ENCODE measurements at regions not wholly inside any gene's neighbourhood (a gene's known extent, or its start where the extent isn't known, plus 50 kb on each side); places are given as distances from the start of the nearest gene placed in this dataset.

DNA sequence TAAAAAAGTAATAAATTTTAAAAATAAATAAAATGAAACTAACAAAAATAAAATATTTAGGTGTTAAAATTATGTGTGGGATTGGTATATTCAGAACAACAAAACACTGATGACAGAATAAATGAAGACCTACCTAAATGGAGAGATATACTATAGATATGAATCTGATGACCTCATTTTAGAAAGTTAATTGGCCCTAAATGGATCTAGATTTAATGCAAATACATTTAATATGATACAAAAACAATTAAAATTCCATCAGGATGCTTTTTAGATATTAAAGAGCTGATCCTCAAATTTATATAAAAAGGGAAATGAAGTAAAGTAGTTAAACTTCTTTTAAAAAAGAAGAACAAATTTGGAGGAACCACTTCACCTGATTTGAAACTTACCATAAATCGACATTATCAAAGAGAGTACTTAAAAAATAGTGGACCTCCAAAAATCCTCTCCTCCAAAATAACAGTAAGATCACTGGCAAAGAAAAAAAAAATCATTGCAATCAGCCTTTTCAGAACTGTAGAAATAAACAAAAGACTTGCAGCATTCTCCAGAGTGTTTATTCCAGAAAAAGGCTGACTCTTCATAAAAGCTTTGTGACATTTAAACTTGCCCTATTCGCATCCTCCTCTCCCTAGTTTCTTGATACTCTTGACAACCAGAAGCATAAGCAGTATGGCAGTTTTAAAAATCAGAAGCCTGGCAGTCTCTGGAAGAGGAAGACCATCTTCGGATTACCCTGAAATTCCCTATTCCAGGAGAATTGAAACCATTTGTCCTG, 125.9 kb upstream of the AKR1E2 start:
- no peak for ATAC-seq (ENCODE audit: poor library complexity)
- intact Hi-C loops (cut with DNase I) = no loop called here
- no peak for DNase-seq

DNA sequence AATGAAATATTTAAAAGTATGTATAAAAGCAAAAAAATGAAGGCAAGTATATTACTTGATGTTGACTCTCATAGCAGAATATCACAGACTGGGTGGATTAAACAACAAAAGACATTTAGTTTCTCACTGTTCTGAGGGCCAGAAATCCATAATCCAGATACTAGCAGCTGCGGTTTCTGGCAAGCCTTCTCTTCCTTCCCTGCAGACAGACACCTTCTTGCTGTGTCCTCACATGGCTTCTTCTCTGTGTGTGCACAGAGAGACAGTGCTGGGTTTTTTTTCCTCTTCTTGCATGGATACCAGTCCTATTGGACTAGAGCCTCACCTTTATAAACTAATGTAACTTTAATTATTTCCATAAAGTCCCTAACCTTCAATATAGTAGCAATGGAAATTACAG, 127.9 kb upstream of the AKR1E2 start:
- intact Hi-C loops (cut with DNase I) = no loop called here
- ATAC-seq (ENCODE audit: poor library complexity) (peak; percentile 84), DNase-seq (no peak)

DNA sequence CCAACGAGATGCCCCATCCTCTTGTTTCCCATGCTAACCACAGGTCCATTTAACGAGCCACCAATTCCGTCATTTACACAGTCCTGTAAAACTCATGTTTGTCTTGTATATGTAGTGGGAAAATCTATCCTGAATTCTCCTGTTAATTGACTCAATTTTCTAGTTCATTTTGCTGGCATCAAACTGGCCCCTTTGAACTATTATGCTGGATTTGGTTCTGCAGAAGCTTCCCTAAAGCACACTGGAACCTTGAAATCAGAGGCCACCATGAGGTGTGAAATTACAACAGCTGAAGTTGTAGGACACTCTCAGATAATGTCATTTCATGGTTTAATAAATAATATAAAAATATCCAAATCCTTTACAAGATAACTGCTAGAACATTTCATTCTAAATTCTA, 129.8 kb upstream of the AKR1E2 start:
- intact Hi-C loops (cut with DNase I) = no loop called here
- ATAC-seq (ENCODE audit: poor library complexity) = no peak
- DNase-seq = no peak

DNA sequence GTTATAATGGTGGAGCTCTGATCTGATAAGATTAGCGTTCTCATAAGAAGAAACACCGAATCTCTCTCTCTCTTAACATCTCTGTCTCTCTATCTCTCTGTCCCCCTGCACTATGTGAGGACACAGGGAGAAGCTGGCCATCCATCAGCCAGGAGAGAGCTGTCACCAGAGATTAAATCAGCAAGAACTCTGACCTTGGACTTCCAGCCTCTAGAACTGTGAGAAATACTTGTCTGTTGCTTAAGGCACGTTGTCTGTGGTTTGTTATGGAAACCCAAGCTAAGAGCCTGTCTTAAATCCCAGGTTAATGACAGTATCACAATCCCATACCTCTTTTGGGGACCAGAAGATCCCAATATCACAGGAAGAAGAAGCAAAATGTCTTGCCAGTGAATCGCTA, 132.0 kb upstream of the AKR1E2 start:
- ATAC-seq (ENCODE audit: poor library complexity) (no peak), DNase-seq (no peak)
- intact Hi-C loops (cut with DNase I) = no loop called here

DNA sequence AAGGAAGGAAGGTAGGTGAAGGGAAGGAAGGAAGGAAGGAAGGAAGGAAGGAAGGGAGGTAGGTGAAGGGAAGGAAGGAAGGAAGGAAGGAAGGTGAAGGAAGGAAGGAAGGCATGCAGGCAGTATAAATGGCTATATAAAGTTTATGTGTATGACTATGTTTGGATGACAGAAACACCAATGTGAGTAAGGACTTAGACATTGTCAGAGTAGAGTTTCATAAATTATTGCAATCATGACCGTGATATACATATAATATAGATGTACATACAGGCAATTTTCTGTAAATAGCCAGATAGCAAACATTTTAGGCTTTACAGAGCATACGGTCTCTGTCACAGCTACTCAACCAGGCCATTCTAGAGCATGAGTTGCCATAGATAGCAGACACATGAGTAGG, 133.8 kb upstream of the AKR1E2 start:
- ATAC-seq (ENCODE audit: poor library complexity) = no peak
- no peak for DNase-seq
- intact Hi-C loops (cut with DNase I) = no loop called here

DNA sequence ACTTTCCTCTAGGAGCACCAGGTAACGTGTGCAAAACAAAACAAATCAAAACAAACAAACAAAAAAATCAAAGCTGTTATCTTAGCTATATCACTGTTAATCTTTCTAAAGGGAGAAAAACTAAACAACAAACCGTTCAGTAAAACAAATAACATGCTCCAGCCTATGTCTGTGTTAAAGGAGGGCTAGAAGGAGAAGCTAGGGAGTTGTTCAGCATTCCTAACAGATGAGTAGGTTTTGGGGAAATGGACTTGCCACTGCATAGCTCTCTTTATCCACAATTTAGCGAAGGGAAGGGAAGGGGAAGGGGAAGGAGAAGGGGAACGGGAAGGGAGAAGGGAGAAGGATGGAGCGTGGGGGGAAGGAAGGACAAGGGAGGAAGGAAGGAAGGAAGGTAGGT, 134.2 kb upstream of the AKR1E2 start:
- DNase-seq (no peak), ATAC-seq (ENCODE audit: poor library complexity) (no peak)
- intact Hi-C loops (cut with DNase I) = no loop called here

DNA sequence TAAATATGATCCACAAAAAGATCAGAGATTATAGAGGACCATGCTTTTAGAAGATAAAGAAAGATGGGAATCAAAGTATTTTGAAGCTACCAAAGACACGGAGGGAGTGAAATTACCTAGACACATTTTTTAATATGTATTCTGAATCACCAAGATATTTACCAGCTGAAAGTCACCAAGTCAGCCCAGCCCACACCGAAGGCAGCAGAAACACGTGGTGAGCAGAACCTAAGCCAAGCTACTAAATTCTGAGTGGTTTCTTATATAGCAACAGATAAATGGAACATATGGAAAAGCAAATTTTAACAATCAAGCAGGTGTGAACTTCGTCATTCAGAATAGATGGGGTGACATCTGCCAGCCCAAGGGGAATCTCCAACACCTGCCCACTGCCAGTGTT, 134.7 kb upstream of the AKR1E2 start:
- no peak for ATAC-seq (ENCODE audit: poor library complexity)
- DNase-seq = no peak
- intact Hi-C loops (cut with DNase I) = no loop called here

DNA sequence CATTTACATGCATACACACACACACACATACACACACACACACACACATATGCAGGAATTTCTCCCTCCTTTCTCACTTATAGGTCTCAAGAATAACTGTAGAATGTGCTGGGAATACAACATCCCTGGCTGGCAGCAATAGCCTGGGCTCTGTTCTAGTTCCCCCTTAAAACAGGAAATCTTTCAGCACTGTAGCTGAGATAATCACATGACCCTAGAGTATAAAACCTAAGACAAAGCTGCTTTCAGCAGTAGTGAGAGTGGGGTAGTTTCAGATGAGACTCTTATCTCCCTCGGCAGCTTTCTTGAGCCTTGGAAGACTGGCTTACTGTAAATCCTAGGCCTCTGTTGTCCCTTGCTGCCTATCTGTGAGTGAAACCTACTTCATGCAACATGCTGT, 137.4 kb upstream of the AKR1E2 start:
- ATAC-seq (ENCODE audit: poor library complexity) = peak; percentile 34
- intact Hi-C loops (cut with DNase I) = no loop called here
- DNase-seq = no peak

DNA sequence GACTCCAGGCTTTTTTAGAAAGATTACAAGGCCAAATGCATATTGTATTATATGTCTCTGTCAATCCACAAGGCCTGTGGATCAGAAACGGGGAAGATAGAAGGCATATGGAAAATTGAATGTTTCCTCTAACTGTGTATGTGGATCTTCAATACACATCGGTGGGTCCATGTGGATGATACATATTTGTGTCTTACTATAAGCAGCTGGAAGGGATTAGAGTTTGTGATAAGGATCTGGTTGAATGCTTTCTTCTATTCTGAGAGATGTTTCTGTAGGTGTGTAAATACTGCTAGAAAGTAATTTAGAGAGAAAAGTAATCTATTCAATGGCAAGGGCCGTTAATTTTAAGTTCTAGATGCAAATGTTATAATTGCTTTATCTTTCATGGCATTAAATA, 137.8 kb upstream of the AKR1E2 start:
- DNase-seq (no peak), ATAC-seq (ENCODE audit: poor library complexity) (no peak)
- intact Hi-C loops (cut with DNase I) = no loop called here

DNA sequence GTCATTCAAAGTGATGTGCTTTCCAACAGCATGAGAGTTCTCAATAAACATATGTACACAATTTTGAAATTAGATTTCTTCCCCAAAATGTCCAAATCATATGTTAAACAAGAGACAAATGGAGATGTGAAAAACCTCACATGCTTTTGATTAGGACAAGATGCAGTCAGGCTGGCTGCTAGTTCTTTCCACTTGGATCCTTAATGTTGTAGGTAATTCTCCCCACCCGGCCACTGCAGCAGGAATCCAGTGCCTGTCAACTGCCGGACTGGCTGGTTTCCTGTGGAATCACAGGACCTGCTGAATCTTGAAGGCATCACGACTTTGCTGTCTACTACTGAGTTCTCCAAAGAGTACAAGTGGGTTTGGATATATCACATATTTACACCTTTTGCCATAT, 138.6 kb upstream of the AKR1E2 start:
- DNase-seq = no peak
- ATAC-seq (ENCODE audit: poor library complexity) = no peak
- intact Hi-C loops (cut with DNase I) = no loop called here

DNA sequence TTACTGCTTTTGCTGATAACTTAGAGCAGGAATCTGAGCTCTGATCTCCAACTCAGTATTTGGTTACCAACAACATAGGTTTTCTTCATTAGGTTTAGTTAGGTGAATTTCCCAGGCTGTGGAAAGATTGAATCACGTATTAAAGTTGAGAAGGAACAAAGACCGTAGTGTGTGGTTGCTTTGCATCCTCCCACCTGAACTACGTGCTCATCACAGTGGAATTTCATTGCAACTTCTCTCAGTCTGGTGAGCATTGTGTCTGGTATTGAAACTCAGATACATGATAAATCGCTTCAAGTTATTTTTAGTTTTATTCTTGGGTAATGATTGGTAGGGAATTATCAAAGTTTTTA, 139.4 kb upstream of the AKR1E2 start:
- no peak for ATAC-seq (ENCODE audit: poor library complexity)
- no peak for DNase-seq

DNA sequence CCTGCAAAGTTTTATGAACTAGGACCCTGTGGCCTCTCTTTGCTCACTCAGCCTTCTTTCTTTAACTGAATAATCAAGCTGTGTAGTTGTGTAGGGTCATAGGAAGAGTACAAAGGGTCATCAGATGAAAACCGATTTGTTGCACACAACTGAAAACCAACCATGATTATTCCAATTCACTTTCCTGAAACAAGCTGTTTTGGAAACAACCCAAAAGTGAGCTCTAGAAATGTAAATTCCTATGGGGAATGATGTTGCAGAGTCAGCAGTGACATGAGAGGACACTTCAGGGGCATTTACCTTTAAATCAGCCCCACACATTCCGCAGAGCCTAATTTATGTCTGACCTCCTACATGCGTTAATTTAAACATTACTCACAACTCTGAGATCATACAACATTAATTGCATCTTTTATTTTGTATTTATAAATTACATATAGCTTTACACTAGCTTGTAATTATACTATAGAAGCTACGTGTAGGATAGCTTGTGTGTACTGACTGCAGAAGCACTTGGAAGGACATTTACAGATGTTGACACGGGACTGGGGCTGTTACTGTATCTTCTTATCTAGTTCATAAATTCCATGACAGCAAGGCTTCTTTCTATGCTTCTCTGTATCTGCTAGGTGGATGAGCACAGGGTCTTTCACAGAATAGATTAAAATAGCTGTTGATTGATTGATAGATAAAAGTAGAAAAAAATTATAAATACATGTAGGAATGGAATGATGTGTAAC, 139.9 kb upstream of the AKR1E2 start:
- DNase-seq = no peak
- intact Hi-C loops (cut with DNase I) = no loop called here
- ATAC-seq (ENCODE audit: poor library complexity) = no peak

More for the DNA sequence above, 139.4 kb upstream of the AKR1E2 start:
- intact Hi-C loops (cut with DNase I) = no loop called here

DNA sequence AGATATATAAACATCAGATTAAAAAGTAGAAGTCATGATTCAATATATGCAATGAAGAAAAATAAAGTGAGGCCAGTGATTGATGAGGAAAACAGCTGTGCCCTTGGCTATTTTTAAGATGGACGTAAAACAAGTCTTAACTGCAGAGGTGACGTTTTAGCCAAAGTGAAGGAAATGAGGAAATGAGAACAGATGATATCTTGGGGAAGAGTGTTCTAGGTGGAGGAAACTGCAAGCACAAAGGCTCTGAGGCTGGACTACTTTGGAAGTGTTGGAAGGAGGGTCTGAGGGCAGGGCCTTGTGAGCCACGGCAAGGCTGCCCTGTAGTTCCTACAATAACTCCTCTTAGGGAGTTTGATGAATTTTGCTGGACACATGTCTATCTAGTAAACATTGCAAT, 140.5 kb upstream of the AKR1E2 start:
- ATAC-seq (ENCODE audit: poor library complexity) = no peak

DNA sequence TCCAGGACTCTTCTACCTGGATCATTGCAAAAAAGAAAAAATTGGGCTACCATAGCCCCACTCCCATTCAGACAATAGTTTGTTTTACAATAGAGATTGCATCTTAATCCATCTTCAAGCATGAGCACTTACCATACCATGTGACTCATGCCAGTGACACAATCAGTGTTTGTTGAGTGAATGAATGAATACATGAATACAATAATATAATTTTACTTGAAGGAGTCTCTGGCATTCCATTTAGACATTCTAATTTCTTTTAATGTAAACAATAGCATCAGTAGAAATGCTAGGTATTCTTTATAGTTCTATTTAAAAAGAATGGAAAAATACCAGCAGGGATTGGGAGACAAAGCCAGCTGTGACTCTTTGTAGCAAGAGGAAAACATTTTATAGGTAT, 141.6 kb upstream of the AKR1E2 start:
- intact Hi-C loops (cut with DNase I) = no loop called here
- DNase-seq (no peak), ATAC-seq (ENCODE audit: poor library complexity) (no peak)

More for the DNA sequence above, 140.5 kb upstream of the AKR1E2 start:
- no peak for DNase-seq
- intact Hi-C loops (cut with DNase I) = no loop called here

DNA sequence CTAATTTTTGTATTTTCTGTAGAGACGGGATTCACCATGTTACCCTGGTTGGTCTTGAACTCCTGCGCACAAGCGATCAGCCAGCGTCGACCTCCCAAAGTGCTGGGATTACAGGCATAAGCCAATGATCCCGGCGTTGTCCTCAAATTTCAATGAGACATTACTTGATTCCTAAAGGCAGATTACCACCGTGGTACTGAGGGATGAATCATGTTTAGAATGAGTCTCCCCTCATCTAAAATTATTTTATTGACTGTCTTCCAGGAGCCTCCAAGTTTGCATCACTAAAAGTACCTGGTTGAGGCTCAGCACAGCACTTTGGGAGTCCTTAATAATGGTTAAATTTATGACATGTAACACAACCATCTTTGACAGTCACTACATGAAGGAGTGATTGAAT, 142.2 kb upstream of the AKR1E2 start:
- DNase-seq = no peak
- intact Hi-C loops (cut with DNase I) = no loop called here
- no peak for ATAC-seq (ENCODE audit: poor library complexity)

DNA sequence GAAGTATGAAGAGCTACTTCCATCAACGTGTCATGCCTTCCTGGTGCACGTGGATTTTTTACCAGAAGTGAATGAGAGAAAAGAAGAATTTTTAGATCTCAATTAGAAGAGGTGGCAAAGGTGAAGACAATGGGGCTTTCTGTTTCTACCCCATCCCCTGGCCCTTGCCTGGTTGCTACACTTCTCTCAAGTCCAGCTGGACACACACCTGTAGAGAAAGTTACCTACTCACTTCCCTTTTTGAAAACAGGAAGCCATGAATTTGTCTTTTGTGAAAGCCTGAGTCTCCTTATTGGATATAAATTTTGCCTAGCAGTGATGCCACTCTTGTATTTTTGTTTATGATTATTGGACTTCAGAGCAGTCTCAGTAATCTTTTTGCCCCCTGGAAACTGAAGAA, 142.9 kb upstream of the AKR1E2 start:
- ATAC-seq (ENCODE audit: poor library complexity) = no peak
- intact Hi-C loops (cut with DNase I) = no loop called here
- DNase-seq = no peak

DNA sequence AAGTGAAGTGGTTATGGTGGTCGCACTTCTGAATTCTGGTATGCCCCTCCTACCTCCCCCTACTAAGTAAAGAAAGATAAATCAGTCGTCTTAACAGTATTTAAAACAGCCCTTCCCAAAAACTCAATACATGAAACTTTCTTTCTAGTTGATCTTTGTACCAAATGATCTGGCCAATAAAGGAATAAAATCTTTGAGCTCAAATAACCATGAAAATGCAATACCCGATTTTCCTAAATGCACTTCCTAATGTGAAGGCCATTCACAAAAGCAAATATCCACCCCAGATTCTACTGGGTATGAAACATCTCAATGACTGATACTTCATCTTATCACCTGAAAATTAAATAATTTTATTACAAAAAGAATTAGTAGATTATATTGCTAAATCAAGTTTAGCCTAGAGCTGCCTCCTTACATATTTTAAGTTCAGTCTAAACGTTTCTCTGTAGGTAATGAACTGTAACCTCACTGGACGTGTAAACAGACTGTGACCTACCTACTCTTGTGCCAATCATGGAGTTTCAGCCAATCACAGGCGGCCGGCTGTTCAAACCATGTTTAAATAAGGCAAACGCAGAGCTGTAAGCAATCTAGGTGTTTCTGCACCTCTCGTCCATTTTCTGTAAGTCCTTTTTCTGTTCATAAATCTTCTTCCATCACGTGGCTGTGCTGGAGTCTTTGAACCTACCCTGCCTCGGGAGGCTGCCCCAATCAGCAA, 146.9 kb upstream of the AKR1E2 start:
- no peak for ATAC-seq (ENCODE audit: poor library complexity)

DNA sequence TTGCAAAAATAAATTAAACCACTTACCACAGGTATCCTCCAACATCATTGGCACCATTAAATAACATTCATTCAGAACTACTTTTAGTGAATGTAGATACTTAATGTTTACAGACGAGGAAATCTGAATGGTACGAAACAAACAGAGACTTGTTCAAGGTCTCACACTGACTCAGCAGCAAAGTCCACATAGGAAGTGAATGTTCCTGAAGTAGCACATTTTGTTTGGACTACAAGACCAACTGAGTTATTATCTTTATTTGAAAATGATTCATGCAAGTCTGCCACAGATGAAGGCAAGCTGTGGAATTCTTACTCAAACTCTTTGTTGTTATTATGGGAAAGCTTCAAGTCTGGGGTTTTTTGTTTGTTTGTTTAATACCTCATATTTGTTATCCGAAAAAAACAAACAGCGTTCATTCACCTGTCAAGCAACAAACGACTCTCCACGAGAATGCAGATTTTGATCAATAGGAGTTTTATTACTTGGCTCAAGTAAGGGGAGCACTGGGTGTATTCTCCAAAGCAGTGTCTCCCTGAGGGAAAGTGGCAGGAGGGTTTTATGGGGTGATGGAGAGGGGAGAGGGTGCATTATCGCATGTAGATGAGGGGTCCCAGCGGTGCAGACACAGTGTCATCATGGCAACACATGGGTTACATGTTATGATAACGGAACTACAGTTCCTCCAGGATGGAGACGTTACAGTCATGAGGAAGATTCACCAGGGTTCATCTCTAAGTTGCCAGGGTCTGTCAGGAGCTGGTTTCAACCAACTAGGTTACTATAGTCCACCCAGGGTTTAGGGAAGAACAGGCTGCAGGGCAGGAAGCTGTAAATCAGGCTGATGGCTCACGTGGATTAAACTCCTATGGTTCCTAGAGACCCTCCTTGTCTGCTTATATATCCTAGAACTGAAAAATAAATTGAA, 147.7 kb upstream of the AKR1E2 start:
- ATAC-seq (ENCODE audit: poor library complexity) = peak; percentile 72
- intact Hi-C loops (cut with DNase I) = no loop called here
- DNase-seq = no peak

More for the DNA sequence above, 146.9 kb upstream of the AKR1E2 start:
- DNase-seq = no peak
- intact Hi-C loops (cut with DNase I) = no loop called here
